ENCODE measurements at regions not wholly inside any gene's neighbourhood (a gene's known extent, or its start where the extent isn't known, plus 50 kb on each side); places are given as distances from the start of the nearest gene placed in this dataset.

DNA sequence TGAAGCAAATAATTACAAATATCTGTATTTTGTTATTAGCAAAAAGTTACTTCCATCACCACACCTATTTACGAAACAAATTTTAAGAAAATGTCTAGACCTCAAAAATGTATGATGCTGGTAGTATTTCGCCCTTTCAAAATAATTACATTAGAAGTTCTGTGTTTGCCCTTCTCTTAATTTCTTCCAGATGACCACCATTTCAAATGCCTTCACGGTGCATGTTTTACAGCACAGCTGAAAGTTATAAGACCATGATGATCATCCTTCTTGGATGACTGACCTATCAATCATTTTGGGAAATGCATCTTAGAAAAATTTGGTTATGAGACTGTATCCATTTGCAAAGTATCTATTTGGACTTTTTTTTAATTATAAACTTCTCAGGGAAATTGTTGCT lies 390.8 kb downstream of the SLITRK6 start:
- no peaks in the 10 kb centered on the region for H3K79me2 ChIP-seq (ENCODE audit: control insufficient read depth, insufficient read depth, low read length)
- ChIA-PET POLR2A (no interaction called here), RAD21 (ENCODE audit: unreplicated experiment) (no interaction called here), SMC1A (ENCODE audit: uncharacterized antibody, unreplicated experiment) (interaction anchor here (1.2 kb wide), 1 partner anchor 114 kb away, joined by 3 read pairs; no protein-coding TSS in a partner anchor), CTCF (no interaction called here)
- FAIRE-seq = no peak
- no peak overlapping the region for H3K4me3 ChIP-seq
- H2AFZ ChIP-seq (ENCODE audit: control insufficient read depth, low read depth, low read length) = no peak overlapping the region
- intact Hi-C loops (cut with micrococcal nuclease; ENCODE audit: unreplicated experiment) = no loop called here
- H3K9me3 ChIP-seq (replicated peaks; ENCODE audit: control insufficient read depth, insufficient read depth, low read length) = no peaks in the 10 kb centered on the region
- 19% methylated on average over 3 of the region's 3 CpGs for WGBS (ENCODE audit: insufficient coverage, insufficient replicate concordance, low lambda C conversion rate, missing lambda C conversion rate)
- no peaks in the 10 kb centered on the region for H3K27me3 ChIP-seq (replicated peaks in 1 of 2; ENCODE audit: control insufficient read depth in 2 of 2, insufficient read depth in 2 of 2, low read length in 1 of 2)
- ATAC-seq = no peak
- DNase-seq (ENCODE audit: low read depth, low spot score) = no peak
- in situ Hi-C loops (cut with MboI) = no loop called here
- no peak overlapping the region for H3K9ac ChIP-seq (ENCODE audit: control insufficient read depth, insufficient read depth, low read length)
- H3K27ac ChIP-seq (ENCODE audit: control insufficient read depth, insufficient read depth) = no peak overlapping the region
- H4K20me1 ChIP-seq (ENCODE audit: control insufficient read depth, insufficient read depth) = no peaks in the 10 kb centered on the region
- no peak overlapping the region for H3K4me2 ChIP-seq (ENCODE audit: control insufficient read depth, insufficient read depth)
- no peaks in the 10 kb centered on the region for H3K36me3 ChIP-seq (ENCODE audit: control insufficient read depth in 2 of 2, insufficient read depth in 2 of 2, low read length in 1 of 2)
- BruUV-seq (replicated peaks) = no TSS peak
- no peaks in the 10 kb centered on the region for H3K4me1 ChIP-seq (ENCODE audit: control insufficient read depth, insufficient read depth, low read length)
- TF ChIP-seq ZZZ3 (IDR thresholded peaks at IDR 0.05; ENCODE audit: control insufficient read depth, insufficient read length, low read depth) (no peak), ZBTB40 (IDR thresholded peaks at IDR 0.05; ENCODE audit: borderline replicate concordance) (no peak), SMAD1 (IDR thresholded peaks at IDR 0.05; ENCODE audit: low read depth, partially characterized antibody) (no peak), HDAC2 (IDR thresholded peaks at IDR 0.05) (no peak), ELK1 (IDR thresholded peaks at IDR 0.05; ENCODE audit: low read depth, low read length) (no peak), NFYB (IDR thresholded peaks at IDR 0.05; ENCODE audit: insufficient read depth, low read depth, low read length) (no peak), SMC3 (IDR thresholded peaks at IDR 0.05; ENCODE audit: borderline replicate concordance, low read length) (no peak), SREBF1 (IDR thresholded peaks at IDR 0.05; ENCODE audit: low read length) (no peak), NR2C2 (IDR thresholded peaks at IDR 0.05; ENCODE audit: borderline replicate concordance, control insufficient read depth, insufficient read length, low read depth) (no peak), ZSCAN29 (IDR thresholded peaks at IDR 0.05) (no peak), ASH2L (IDR thresholded peaks at IDR 0.05; ENCODE audit: borderline replicate concordance, low read depth) (no peak), BHLHE40 (IDR thresholded peaks at IDR 0.05; ENCODE audit: borderline replicate concordance in 1 of 2, low read depth in 2 of 2, low read length in 1 of 2) (no peak), JUNB (IDR thresholded peaks at IDR 0.05) (no peak)
- TF ChIP-seq, protein P1, sequence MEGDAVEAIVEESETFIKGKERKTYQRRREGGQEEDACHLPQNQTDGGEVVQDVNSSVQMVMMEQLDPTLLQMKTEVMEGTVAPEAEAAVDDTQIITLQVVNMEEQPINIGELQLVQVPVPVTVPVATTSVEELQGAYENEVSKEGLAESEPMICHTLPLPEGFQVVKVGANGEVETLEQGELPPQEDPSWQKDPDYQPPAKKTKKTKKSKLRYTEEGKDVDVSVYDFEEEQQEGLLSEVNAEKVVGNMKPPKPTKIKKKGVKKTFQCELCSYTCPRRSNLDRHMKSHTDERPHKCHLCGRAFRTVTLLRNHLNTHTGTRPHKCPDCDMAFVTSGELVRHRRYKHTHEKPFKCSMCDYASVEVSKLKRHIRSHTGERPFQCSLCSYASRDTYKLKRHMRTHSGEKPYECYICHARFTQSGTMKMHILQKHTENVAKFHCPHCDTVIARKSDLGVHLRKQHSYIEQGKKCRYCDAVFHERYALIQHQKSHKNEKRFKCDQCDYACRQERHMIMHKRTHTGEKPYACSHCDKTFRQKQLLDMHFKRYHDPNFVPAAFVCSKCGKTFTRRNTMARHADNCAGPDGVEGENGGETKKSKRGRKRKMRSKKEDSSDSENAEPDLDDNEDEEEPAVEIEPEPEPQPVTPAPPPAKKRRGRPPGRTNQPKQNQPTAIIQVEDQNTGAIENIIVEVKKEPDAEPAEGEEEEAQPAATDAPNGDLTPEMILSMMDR (IDR thresholded peaks at IDR 0.05 in 2 of 3, conservative IDR thresholded peaks at IDR 0.05 in 1 of 3; ENCODE audit: control insufficient read depth in 2 of 3, extremely low read depth in 1 of 3, insufficient read depth in 1 of 3, low read depth in 3 of 3, low read length in 3 of 3) = no peak
